ENCODE measurements at regions not wholly inside any gene's neighbourhood (a gene's known extent, or its start where the extent isn't known, plus 50 kb on each side); places are given as distances from the start of the nearest gene placed in this dataset.

GRCh38 chr3:162165346-162165745 is 668.7 kb downstream of the OTOL1 start:
- no peak overlapping the region for H2BK120ac ChIP-seq (ENCODE audit: low read depth, low read length, poor library complexity, severe bottlenecking)
- Mint-ChIP-seq H3K4me3 (no peak overlapping the region), H3K27ac (peak overlapping the region in 1 of 3 experiments; percentile 13; a peak in 3 of 7 replicates), H3K4me1 (no peaks in the 10 kb centered on the region), H3K36me3 (ENCODE audit: insufficient read depth in 1 of 3, low read depth in 3 of 3) (no peaks in the 10 kb centered on the region), H3K9me3 (no peaks in the 10 kb centered on the region), H3K27me3 (ENCODE audit: low read depth) (no peaks in the 10 kb centered on the region)
- H2AFZ ChIP-seq (ENCODE audit: low read length): no peak overlapping the region
- H3K23me2 ChIP-seq (ENCODE audit: insufficient read length, low read depth, low read length, poor library complexity, severe bottlenecking): no peaks in the 10 kb centered on the region
- H4K91ac ChIP-seq (ENCODE audit: insufficient read length, low read depth, low read length): no peak overlapping the region
- H2BK15ac ChIP-seq (ENCODE audit: low read depth, low read length): no peak overlapping the region
- no peak overlapping the region for H3K18ac ChIP-seq (ENCODE audit: insufficient read length, low read depth, low read length)
- no peak overlapping the region for H2BK5ac ChIP-seq (ENCODE audit: insufficient read length, low read length)
- DNase-seq: no peak
- no peak overlapping the region for H2BK20ac ChIP-seq (ENCODE audit: low read depth, low read length, poor library complexity, severe bottlenecking)
- no peak for TF ChIP-seq CTCF (conservative IDR thresholded peaks at IDR 0.05)
- H3K27me3 ChIP-seq (ENCODE audit: insufficient read depth, low read length): no peaks in the 10 kb centered on the region
- H2AK5ac ChIP-seq (ENCODE audit: insufficient read length, low read length): no peak overlapping the region
- no peak overlapping the region for H3K14ac ChIP-seq (ENCODE audit: insufficient read depth, low read length)
- no peak overlapping the region for H3T11ph ChIP-seq (ENCODE audit: low read length)
- H2BK12ac ChIP-seq (ENCODE audit: insufficient read length, low read depth, low read length): no peak overlapping the region
- H3K4me2 ChIP-seq (ENCODE audit: insufficient read depth, insufficient read length, low read length): no peak overlapping the region
- no peak overlapping the region for H3K4ac ChIP-seq (ENCODE audit: low read depth, low read length)
- no peak overlapping the region for H3K56ac ChIP-seq (ENCODE audit: insufficient read length, low read depth, low read length)
- H4K8ac ChIP-seq (replicated peaks; ENCODE audit: insufficient read length, low read depth, low read length): no peak overlapping the region
- H3K23ac ChIP-seq (ENCODE audit: insufficient read length, low read depth, low read length): no peak overlapping the region
- no peak overlapping the region for H4K5ac ChIP-seq (ENCODE audit: insufficient read length, low read depth, low read length)
- no peaks in the 10 kb centered on the region for H3K4me1 ChIP-seq (ENCODE audit: insufficient read depth, low read length)
- no peaks in the 10 kb centered on the region for H3K79me1 ChIP-seq (ENCODE audit: insufficient read depth, low read depth, low read length, poor library complexity, severe bottlenecking)
- H3K9me3 ChIP-seq (ENCODE audit: control insufficient read depth, low read depth, low read length): no peaks in the 10 kb centered on the region
- no peaks in the 10 kb centered on the region for H3K79me2 ChIP-seq (ENCODE audit: insufficient read depth, low read length)
- H4K20me1 ChIP-seq (ENCODE audit: control insufficient read depth, insufficient read depth, insufficient read length): no peaks in the 10 kb centered on the region
- H3K27ac ChIP-seq (ENCODE audit: insufficient read length, low read depth, low read length): no peak overlapping the region
- no peak overlapping the region for H3K9ac ChIP-seq (ENCODE audit: extremely low read depth, insufficient read length, low read length)

All from H9 (cell line).